SH-SY5Y (cell line): ENCODE measurements at regions not wholly inside any gene's neighbourhood (a gene's known extent, or its start where the extent isn't known, plus 50 kb on each side); places are given as distances from the start of the nearest gene placed in this dataset.

Source experiments
- GATA2 ChIP-seq: IDR thresholded peaks from 2 replicates; pipeline ENCODE4 v1.6.1; 2011; ENCODE audit warnings: mild to moderate bottlenecking, low read depth, low read length
- GATA3 ChIP-seq: IDR thresholded peaks from 2 replicates; pipeline ENCODE4 v1.6.1; 2011; ENCODE audit warnings: low read depth, mild to moderate bottlenecking, low read length, moderate library complexity

GRCh38 chr13:60922576-60923231 is 492.9 kb downstream of the PCDH20 start:
- no peak for TF ChIP-seq GATA3
- TF ChIP-seq GATA2: no peak

- TF ChIP-seq GATA2 (no peak), GATA3 (no peak)
These were observed 496.8 kb downstream of the TDRD3 start for GRCh38 chr13:60893801-60894200.

- no peak for TF ChIP-seq GATA2
- no peak for TF ChIP-seq GATA3
These were observed 490.7 kb downstream of the TDRD3 start for GRCh38 chr13:60887711-60888110.

GRCh38 chr13:60881507-60881906 is 484.5 kb downstream of the TDRD3 start:
- TF ChIP-seq GATA3: no peak
- no peak for TF ChIP-seq GATA2

GRCh38 chr13:60873116-60873515 is 476.1 kb downstream of the TDRD3 start:
- TF ChIP-seq GATA3: no peak
- TF ChIP-seq GATA2: no peak

GRCh38 chr13:60869941-60870613 is 473.1 kb downstream of the TDRD3 start:
- TF ChIP-seq GATA2 (no peak), GATA3 (no peak)

- no peak for TF ChIP-seq GATA2
- TF ChIP-seq GATA3: no peak
These were observed 472.2 kb downstream of the TDRD3 start for GRCh38 chr13:60869225-60869624.

- TF ChIP-seq GATA3 (no peak), GATA2 (no peak)
These were observed 465.0 kb downstream of the TDRD3 start for GRCh38 chr13:60862036-60862435.

GRCh38 chr13:60857698-60858097 is 460.7 kb downstream of the TDRD3 start:
- TF ChIP-seq GATA2: no peak
- no peak for TF ChIP-seq GATA3

- TF ChIP-seq GATA2 (no peak), GATA3 (no peak)
These were observed 455.9 kb downstream of the TDRD3 start for GRCh38 chr13:60852886-60853285.

- TF ChIP-seq GATA2 (no peak), GATA3 (no peak)
These were observed 454.4 kb downstream of the TDRD3 start for GRCh38 chr13:60851378-60851777.

GRCh38 chr13:60850526-60850925 is 453.5 kb downstream of the TDRD3 start:
- TF ChIP-seq GATA2 (no peak), GATA3 (no peak)

- no peak for TF ChIP-seq GATA3
- TF ChIP-seq GATA2: no peak
These were observed 441.6 kb downstream of the TDRD3 start for GRCh38 chr13:60838581-60838980.

- no peak for TF ChIP-seq GATA2
- no peak for TF ChIP-seq GATA3
These were observed 440.8 kb downstream of the TDRD3 start for GRCh38 chr13:60837806-60838205.

GRCh38 chr13:60836821-60837220 is 439.8 kb downstream of the TDRD3 start:
- TF ChIP-seq GATA3 (no peak), GATA2 (no peak)

- TF ChIP-seq GATA3 (no peak), GATA2 (no peak)
These were observed 414.6 kb downstream of the TDRD3 start for GRCh38 chr13:60811581-60811980.
